A673 (cell line): ENCODE measurements at regions not wholly inside any gene's neighbourhood (a gene's known extent, or its start where the extent isn't known, plus 50 kb on each side); places are given as distances from the start of the nearest gene placed in this dataset.

Source experiments
- CTCF ChIP-seq: fragments of 300-800, 200-600 bp; sonication (generic); conservative IDR thresholded peaks from 2 replicates; pipeline ENCODE4 v1.5.1; 2017; ENCODE audit warnings: low read depth, mild to moderate bottlenecking, antibody characterized with exemption, low read length, moderate library complexity, mixed read lengths
- EZH2 ChIP-seq: fragments of 200-600 bp; sonication (generic); IDR thresholded peaks from 2 replicates; pipeline ENCODE4 v1.6.1; 2017; ENCODE audit warnings: borderline replicate concordance, low read depth, mild to moderate bottlenecking, mixed read lengths, antibody characterized with exemption, low read length; ENCODE audit not compliant: poor library complexity, severe bottlenecking

- no peak for TF ChIP-seq CTCF
- TF ChIP-seq EZH2, result no peak
Observed at GRCh38 chr20:29430531-29430930, 1826.9 kb upstream of the DEFB115 start.
